ENCODE measurements at regions not wholly inside any gene's neighbourhood (a gene's known extent, or its start where the extent isn't known, plus 50 kb on each side); places are given as distances from the start of the nearest gene placed in this dataset.
"Not testable (repeated sequence)": the region's sequence is repeated elsewhere in the genome, so short reads cannot be mapped to it uniquely, and the experiment has no call there.

GRCh38 chr5:75002271-75002670 is 50.1 kb downstream of the GCNT4 start:
- Mint-ChIP-seq H3K27me3 (no peaks in the 10 kb centered on the region), H3K9me3 (peaks cover 22 to 30% of the 10 kb centered on the region in 2 donors), H3K27ac (no peak overlapping the region), H3K4me1 (no peaks in the 10 kb centered on the region), H3K4me3 (no peak overlapping the region)
- ATAC-seq (no peak), DNase-seq (no peak)

- Mint-ChIP-seq H3K27me3 (no peaks in the 10 kb centered on the region), H3K4me1 (no peaks in the 10 kb centered on the region), H3K4me3 (no peak overlapping the region), H3K27ac (no peak overlapping the region), H3K9me3 (peaks cover 0 to 16% of the 10 kb centered on the region in 2 donors)
- DNase-seq (no peak), ATAC-seq (no peak)
Observed at GRCh38 chr5:74995926-74996325, 56.4 kb downstream of the GCNT4 start.

DNA sequence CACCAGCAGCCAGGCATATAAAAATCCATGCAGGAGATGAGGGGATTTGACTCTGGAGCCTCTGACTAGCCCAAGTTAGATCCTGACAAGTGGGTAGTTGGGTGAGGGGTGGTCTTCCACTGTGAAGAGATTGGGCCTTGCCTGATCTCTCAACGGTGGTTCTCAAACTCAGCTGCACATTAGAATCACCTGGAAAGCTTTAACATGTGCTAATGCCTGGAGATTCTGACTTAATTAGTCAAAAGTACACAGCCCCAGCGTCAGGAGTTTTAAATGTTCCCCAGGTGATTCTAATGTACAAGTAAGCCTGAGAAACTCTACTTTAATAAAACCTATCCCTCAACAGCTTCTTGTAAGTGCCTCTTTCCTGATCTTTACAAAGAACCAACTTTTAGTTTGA is 57.5 kb downstream of the GCNT4 start:
- DNase-seq (no peak), ATAC-seq (no peak)
- Mint-ChIP-seq H3K27ac (no peak overlapping the region), H3K9me3 (peaks cover 0 to 16% of the 10 kb centered on the region in 2 donors), H3K27me3 (no peaks in the 10 kb centered on the region), H3K4me1 (no peaks in the 10 kb centered on the region), H3K4me3 (no peak overlapping the region)

- Mint-ChIP-seq H3K4me3 (no peak overlapping the region), H3K27ac (no peak overlapping the region), H3K27me3 (no peaks in the 10 kb centered on the region), H3K9me3 (peaks cover 0 to 10% of the 10 kb centered on the region in 2 donors), H3K4me1 (no peaks in the 10 kb centered on the region)
- ATAC-seq, result no peak
- DNase-seq, result no peak
Observed at GRCh38 chr5:74993743-74994142, 58.6 kb downstream of the GCNT4 start.

DNA sequence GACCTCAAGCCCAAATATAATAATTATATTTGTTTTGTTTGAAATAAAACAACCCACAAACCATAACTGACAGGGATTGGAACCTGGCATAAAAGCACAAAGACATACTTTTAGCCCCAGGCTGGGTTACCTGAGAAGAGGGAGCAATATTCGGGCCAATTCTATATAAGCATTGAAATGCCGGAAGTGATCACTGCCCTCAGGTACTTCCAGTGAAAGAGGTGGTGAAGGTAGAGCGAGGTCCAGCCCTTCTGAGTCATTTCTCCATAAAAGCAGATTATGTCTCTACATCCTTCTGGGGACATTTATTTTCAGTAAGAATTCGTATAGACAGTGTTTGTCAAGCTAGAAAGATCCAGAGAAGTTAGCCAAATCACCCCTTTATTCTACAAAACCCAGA is 59.6 kb downstream of the GCNT4 start:
- no peak overlapping the region for H3K4me3 Mint-ChIP-seq
- H3K27ac Mint-ChIP-seq, result no peak overlapping the region
- H3K27me3 Mint-ChIP-seq, result no peaks in the 10 kb centered on the region
- ATAC-seq (no peak), DNase-seq (no peak)
- H3K9me3 Mint-ChIP-seq, result peaks cover 9 to 18% of the 10 kb centered on the region in 2 donors
- no peaks in the 10 kb centered on the region for H3K4me1 Mint-ChIP-seq

DNA sequence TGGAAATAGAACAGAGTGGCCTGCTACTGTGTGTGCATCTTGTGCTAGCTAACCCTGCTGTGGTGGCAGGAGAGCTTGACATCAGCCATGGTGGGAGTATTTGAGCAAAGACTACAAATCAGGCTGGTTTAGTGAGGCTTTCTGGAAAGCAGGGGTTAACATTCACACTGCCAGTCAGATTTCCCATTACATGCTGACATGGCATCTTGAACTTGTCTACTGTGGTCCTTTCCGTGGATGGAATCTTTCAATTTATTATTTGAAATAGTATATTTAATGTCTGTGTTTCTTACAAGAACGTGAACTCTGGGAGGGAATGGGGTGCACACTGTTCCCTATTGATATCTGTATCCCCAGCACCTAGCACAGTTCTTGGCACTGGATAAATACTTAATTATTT is 60.8 kb downstream of the GCNT4 start:
- ATAC-seq, result no peak
- DNase-seq, result no peak
- Mint-ChIP-seq H3K27ac (no peak overlapping the region), H3K4me1 (no peaks in the 10 kb centered on the region), H3K4me3 (no peak overlapping the region), H3K9me3 (peaks cover 9 to 10% of the 10 kb centered on the region in 2 donors), H3K27me3 (no peaks in the 10 kb centered on the region)

DNA sequence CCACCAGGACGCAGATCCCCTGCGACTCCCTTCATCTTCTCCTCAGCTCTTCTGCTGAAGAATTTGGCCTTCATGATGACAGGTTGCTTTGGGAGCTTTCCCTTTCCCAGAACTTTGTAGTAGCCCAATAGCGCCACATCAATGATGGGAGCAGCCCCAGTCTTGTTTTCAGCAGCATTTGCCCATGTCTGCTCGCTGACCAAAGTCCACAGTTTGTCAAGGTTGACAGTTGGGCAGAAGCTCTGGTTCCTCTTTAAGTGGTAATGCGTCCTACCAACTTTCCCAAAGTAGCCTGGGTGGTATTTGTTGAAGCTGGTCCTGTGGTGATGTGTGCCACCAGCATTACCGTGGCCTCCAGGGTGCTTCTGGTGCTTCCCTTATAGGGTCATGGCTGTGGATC is 62.2 kb downstream of the GCNT4 start:
- Mint-ChIP-seq H3K27me3 (no peaks in the 10 kb centered on the region), H3K27ac (no peak overlapping the region), H3K4me1 (no peaks in the 10 kb centered on the region), H3K4me3 (no peak overlapping the region), H3K9me3 (peaks cover 8 to 9% of the 10 kb centered on the region in 2 donors)
- DNase-seq (no peak), ATAC-seq (no peak)

DNA sequence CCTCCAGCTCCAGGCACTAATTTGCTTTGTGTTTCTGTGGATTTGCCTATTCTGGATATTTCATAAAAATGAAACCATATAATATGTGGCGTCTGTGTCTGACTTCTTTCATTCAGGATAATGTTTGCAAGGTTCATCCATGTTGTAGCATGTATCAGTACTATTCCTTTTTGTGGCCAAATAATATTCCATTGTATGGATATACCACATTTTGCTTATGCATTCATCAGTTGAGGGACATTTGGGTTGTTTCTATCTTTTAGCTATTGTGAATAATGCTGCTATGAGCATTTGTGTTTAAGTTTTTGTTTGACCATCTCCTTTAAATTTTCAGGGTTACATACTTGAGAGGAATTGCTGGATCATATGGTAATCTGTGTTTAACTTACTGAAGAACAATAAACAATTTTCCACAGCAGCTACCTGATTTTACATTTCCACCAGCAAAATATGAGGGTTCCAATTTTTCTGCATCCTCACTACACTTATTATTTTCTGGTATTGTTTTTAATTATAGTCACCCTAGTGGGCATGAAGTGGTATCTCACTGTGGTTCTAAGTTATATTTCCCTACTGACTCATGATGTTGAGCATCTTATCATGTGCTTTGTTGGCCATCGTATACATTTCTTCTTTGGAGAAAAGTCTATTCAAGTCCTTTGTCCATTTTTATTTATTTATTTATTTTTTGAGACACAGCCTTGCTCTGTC is 63.9 kb downstream of the GCNT4 start:
- no peaks in the 10 kb centered on the region for H3K4me1 Mint-ChIP-seq
- DNase-seq (no peak), ATAC-seq (no peak)
- no peak overlapping the region for H3K4me3 Mint-ChIP-seq
- no peak overlapping the region for H3K27ac Mint-ChIP-seq
- H3K27me3 Mint-ChIP-seq, result no peaks in the 10 kb centered on the region
- peaks cover 8 to 9% of the 10 kb centered on the region in 2 donors for H3K9me3 Mint-ChIP-seq

- Mint-ChIP-seq H3K27me3 (no peaks in the 10 kb centered on the region), H3K9me3 (peaks cover 8 to 11% of the 10 kb centered on the region in 2 donors), H3K4me1 (peaks cover 33% of the 10 kb centered on the region), H3K27ac (no peak overlapping the region), H3K4me3 (no peak overlapping the region)
- ATAC-seq, result no peak
- DNase-seq, result no peak
Observed at GRCh38 chr5:74978345-74978744, 74.0 kb downstream of the GCNT4 start.

GRCh38 chr5:74977471-74977870 is 74.9 kb downstream of the GCNT4 start:
- Mint-ChIP-seq H3K9me3 (peaks cover 8 to 11% of the 10 kb centered on the region in 2 donors), H3K4me1 (peaks cover 33% of the 10 kb centered on the region), H3K4me3 (no peak overlapping the region), H3K27me3 (no peaks in the 10 kb centered on the region), H3K27ac (no peak overlapping the region)
- DNase-seq, result no peak
- ATAC-seq, result no peak

GRCh38 chr5:74976651-74977050 is 75.7 kb downstream of the GCNT4 start:
- H3K4me3 Mint-ChIP-seq, result no peak overlapping the region
- no peaks in the 10 kb centered on the region for H3K27me3 Mint-ChIP-seq
- peaks cover 33% of the 10 kb centered on the region for H3K4me1 Mint-ChIP-seq
- peaks cover 8 to 11% of the 10 kb centered on the region in 2 donors for H3K9me3 Mint-ChIP-seq
- ATAC-seq (no peak), DNase-seq (no peak)
- H3K27ac Mint-ChIP-seq, result no peak overlapping the region

DNA sequence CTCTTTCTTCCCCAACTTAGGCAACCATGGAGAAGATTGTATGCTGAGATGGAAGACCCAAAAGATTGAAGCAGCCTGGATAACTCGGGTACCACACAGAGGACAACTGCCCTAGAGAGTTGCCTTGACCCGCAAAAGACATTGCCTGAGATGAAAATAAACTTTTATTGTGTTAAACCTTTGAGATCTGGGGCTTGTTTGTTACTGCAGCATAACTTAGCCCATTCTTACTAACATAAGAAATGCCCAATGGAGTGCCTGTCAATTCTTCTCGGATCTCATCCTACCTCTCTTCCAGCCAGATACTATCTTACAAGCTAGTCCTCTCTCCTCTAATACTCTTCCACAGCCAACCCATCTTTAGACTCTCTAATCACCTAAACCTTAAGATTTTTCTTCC is 76.8 kb downstream of the GCNT4 start:
- H3K9me3 Mint-ChIP-seq, result peaks cover 8 to 11% of the 10 kb centered on the region in 2 donors
- H3K4me3 Mint-ChIP-seq, result no peak overlapping the region
- no peaks in the 10 kb centered on the region for H3K27me3 Mint-ChIP-seq
- no peak for ATAC-seq
- DNase-seq, result no peak
- peaks cover 33% of the 10 kb centered on the region for H3K4me1 Mint-ChIP-seq
- peak overlapping the region in 1 of 2 donors; percentile 55 for H3K27ac Mint-ChIP-seq

- DNase-seq, result no peak
- Mint-ChIP-seq H3K27me3 (no peaks in the 10 kb centered on the region), H3K4me3 (no peak overlapping the region), H3K9me3 (peaks cover 8 to 11% of the 10 kb centered on the region in 2 donors), H3K4me1 (peaks cover 33% of the 10 kb centered on the region), H3K27ac (peak overlapping the region in 1 of 2 donors; percentile 48)
- ATAC-seq, result peak; percentile 89
Observed at GRCh38 chr5:74974451-74975091, 77.8 kb downstream of the GCNT4 start.

- Mint-ChIP-seq H3K4me1 (peaks cover 33% of the 10 kb centered on the region), H3K4me3 (no peak overlapping the region), H3K9me3 (peaks cover 8 to 11% of the 10 kb centered on the region in 2 donors), H3K27ac (no peak overlapping the region), H3K27me3 (no peaks in the 10 kb centered on the region)
- ATAC-seq (no peak), DNase-seq (no peak)
Observed at GRCh38 chr5:74973694-74974093, 78.7 kb downstream of the GCNT4 start.

DNA sequence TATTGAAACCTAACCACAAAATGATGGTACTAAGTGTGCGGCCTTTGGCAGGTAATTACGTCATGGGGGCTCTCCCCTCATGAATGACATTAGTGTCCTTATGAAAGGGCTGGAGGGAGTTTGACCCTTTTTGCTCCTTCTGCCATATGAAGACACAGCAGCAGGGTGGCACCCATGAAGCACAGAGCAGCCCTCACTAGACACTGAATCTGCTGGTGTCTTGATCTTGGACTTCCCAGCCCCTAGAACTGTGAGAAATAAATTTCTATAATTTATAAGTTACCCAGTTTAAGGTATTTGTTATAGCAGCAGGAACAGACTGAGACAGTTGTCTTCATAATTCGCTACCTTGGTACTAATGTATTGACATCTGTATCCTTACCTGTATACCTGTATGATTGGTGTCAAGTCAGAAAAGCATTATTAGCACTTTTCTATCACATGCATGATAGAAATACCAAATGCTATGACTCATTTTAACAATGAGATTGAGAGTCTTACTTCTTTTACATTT is 80.4 kb downstream of the GCNT4 start:
- Mint-ChIP-seq H3K4me3 (no peak overlapping the region), H3K4me1 (peaks cover 27% of the 10 kb centered on the region), H3K27me3 (no peaks in the 10 kb centered on the region), H3K9me3 (peaks cover 8 to 11% of the 10 kb centered on the region in 2 donors), H3K27ac (no peak overlapping the region)
- ATAC-seq (no peak), DNase-seq (no peak)

GRCh38 chr5:74970891-74971290 is 81.5 kb downstream of the GCNT4 start:
- not testable (repeated sequence) for H3K27me3 Mint-ChIP-seq, H3K4me3 Mint-ChIP-seq, DNase-seq, H3K27ac Mint-ChIP-seq, H3K9me3 Mint-ChIP-seq, ATAC-seq
- H3K4me1 Mint-ChIP-seq, result peaks cover 23% of the 10 kb centered on the region
